HG02623 (cell line): ENCODE measurements at regions not wholly inside any gene's neighbourhood (a gene's known extent, or its start where the extent isn't known, plus 50 kb on each side); places are given as distances from the start of the nearest gene placed in this dataset.

ENCODE experiments used
- ATAC-seq: cut with Tn5 transposase; IDR thresholded peaks from one replicate; pipeline ENCODE4 v1.9.1; 2021; ENCODE audit warnings: moderate library complexity; ENCODE audit not compliant: unreplicated experiment

GRCh38 chr18:27412556-27412955 is 227.4 kb upstream of the CHST9 start:
- ATAC-seq: no peak

GRCh38 chr18:27411911-27412310 is 226.8 kb upstream of the CHST9 start:
- ATAC-seq: no peak

- ATAC-seq: no peak
Observed at GRCh38 chr18:27411013-27411412, 225.9 kb upstream of the CHST9 start.

- ATAC-seq: no peak
Observed at GRCh38 chr18:27404855-27405254, 219.7 kb upstream of the CHST9 start.

- no peak for ATAC-seq
Observed at GRCh38 chr18:27400001-27400400, 214.9 kb upstream of the CHST9 start.

- no peak for ATAC-seq
Observed at GRCh38 chr18:27395752-27396151, 210.6 kb upstream of the CHST9 start.

- ATAC-seq: no peak
Observed at GRCh38 chr18:27394687-27395086, 209.6 kb upstream of the CHST9 start.

- ATAC-seq: no peak
Observed at GRCh38 chr18:27382567-27383216, 197.6 kb upstream of the CHST9 start.

GRCh38 chr18:27378431-27379095 is 193.5 kb upstream of the CHST9 start:
- ATAC-seq: peak; percentile 59

- no peak for ATAC-seq
Observed at GRCh38 chr18:27377251-27377650, 192.1 kb upstream of the CHST9 start.

GRCh38 chr18:27372386-27372785 is 187.3 kb upstream of the CHST9 start:
- no peak for ATAC-seq

- no peak for ATAC-seq
Observed at GRCh38 chr18:27366665-27367064, 181.6 kb upstream of the CHST9 start.

GRCh38 chr18:27366151-27366550 is 181.0 kb upstream of the CHST9 start:
- ATAC-seq: no peak

- ATAC-seq: no peak
Observed at GRCh38 chr18:27363872-27364271, 178.8 kb upstream of the CHST9 start.

GRCh38 chr18:27361477-27361876 is 176.4 kb upstream of the CHST9 start:
- no peak for ATAC-seq

- ATAC-seq: no peak
Observed at GRCh38 chr18:27355308-27355707, 170.2 kb upstream of the CHST9 start.

- no peak for ATAC-seq
Observed at GRCh38 chr18:27353273-27353672, 168.2 kb upstream of the CHST9 start.

GRCh38 chr18:27349284-27349882 is 164.3 kb upstream of the CHST9 start:
- ATAC-seq: no peak

GRCh38 chr18:27331606-27332005 is 146.5 kb upstream of the CHST9 start:
- no peak for ATAC-seq

- ATAC-seq: no peak
Observed at GRCh38 chr18:27314996-27315395, 129.9 kb upstream of the CHST9 start.

GRCh38 chr18:27313678-27314077 is 128.6 kb upstream of the CHST9 start:
- ATAC-seq: no peak

GRCh38 chr18:27312853-27313252 is 127.7 kb upstream of the CHST9 start:
- ATAC-seq: no peak
